ENCODE measurements at regions not wholly inside any gene's neighbourhood (a gene's known extent, or its start where the extent isn't known, plus 50 kb on each side); places are given as distances from the start of the nearest gene placed in this dataset.
A peak's percentile ranks its signal among the peaks of the same experiment; 100 is the strongest.
"Not testable (repeated sequence)": the region's sequence is repeated elsewhere in the genome, so short reads cannot be mapped to it uniquely, and the experiment has no call there.

- TF ChIP-seq EZH2phosphoT487 (conservative IDR thresholded peaks at IDR 0.05; ENCODE audit: low read length): no peak
- TF ChIP-seq, protein P1, sequence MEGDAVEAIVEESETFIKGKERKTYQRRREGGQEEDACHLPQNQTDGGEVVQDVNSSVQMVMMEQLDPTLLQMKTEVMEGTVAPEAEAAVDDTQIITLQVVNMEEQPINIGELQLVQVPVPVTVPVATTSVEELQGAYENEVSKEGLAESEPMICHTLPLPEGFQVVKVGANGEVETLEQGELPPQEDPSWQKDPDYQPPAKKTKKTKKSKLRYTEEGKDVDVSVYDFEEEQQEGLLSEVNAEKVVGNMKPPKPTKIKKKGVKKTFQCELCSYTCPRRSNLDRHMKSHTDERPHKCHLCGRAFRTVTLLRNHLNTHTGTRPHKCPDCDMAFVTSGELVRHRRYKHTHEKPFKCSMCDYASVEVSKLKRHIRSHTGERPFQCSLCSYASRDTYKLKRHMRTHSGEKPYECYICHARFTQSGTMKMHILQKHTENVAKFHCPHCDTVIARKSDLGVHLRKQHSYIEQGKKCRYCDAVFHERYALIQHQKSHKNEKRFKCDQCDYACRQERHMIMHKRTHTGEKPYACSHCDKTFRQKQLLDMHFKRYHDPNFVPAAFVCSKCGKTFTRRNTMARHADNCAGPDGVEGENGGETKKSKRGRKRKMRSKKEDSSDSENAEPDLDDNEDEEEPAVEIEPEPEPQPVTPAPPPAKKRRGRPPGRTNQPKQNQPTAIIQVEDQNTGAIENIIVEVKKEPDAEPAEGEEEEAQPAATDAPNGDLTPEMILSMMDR (IDR thresholded peaks at IDR 0.05; ENCODE audit: insufficient read depth, low read length, poor library complexity, severe bottlenecking): peak; percentile 30
- Histone ChIP-seq H3K4me2 (ENCODE audit: low read depth, low read length, poor library complexity, severe bottlenecking) (no peak overlapping the region), H4K20me1 (ENCODE audit: low read depth, low read length) (no peaks in the 10 kb centered on the region), H3K9me2 (replicated peaks; ENCODE audit: insufficient read depth, low read length) (no peaks in the 10 kb centered on the region), H3K9me3 (ENCODE audit: insufficient read depth, low read length) (no peaks in the 10 kb centered on the region), H3K36me3 (ENCODE audit: low read length) (no peaks in the 10 kb centered on the region), H3K4me3 (ENCODE audit: insufficient read depth, low read length, poor library complexity, severe bottlenecking) (no peak overlapping the region), H3F3A (ENCODE audit: insufficient read depth) (no peaks in the 10 kb centered on the region), H3K27ac (ENCODE audit: low read depth, low read length) (no peak overlapping the region), H2AFZ (ENCODE audit: low read depth, low read length, severe bottlenecking) (no peak overlapping the region), H3K79me2 (ENCODE audit: insufficient read depth, low read length) (no peaks in the 10 kb centered on the region), H3K9ac (ENCODE audit: low read length) (no peak overlapping the region), H3K27me3 (ENCODE audit: low read length) (no peaks in the 10 kb centered on the region)
Observed at GRCh38 chrX:27186671-27187070, 276.5 kb downstream of the PPP4R3C start.

DNA sequence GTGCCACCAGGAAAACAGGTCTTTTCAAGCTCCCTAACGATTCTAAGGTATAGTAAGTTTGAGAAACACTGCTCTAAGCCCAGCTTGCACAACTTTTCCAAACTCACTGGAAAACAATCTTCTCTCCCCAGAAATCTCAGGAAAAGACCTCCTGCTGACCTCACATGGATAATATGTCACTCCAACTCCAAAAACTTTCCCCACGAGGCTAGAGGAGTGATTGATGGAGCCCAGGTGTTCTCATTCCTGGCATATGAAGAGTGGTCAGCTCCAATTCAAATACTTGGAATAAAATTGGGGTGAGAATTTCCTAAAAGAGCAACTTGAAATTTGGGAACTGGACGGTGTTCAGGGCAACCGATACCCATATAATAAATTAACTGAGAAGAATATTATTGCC, 299.9 kb downstream of the PPP4R3C start:
- Histone ChIP-seq H4K20me1 (ENCODE audit: low read depth, low read length) (no peaks in the 10 kb centered on the region), H3K9ac (ENCODE audit: low read length) (no peak overlapping the region), H3K9me2 (replicated peaks; ENCODE audit: insufficient read depth, low read length) (no peaks in the 10 kb centered on the region)

DNA sequence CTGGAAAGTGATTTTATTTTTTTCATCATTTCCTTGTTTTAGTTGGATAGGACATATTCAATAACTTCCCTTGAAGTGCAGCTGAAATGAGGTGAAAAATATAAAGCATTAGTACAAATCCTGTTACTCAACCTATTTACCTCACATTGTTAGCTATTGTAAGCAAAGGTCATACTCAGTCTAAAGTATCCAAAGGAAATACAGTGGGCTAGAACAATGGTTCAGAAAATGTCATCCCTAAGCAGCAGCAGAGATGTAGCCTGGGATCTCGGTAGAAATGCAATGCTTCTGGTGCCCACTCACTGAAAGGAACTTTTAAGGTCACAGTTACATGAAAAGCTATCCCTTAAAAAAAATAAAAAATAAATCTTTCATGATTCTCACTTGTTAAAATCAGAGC, 300.6 kb downstream of the PPP4R3C start:
- Histone ChIP-seq H2AFZ (ENCODE audit: low read depth, low read length, severe bottlenecking) (no peak overlapping the region), H3K36me3 (ENCODE audit: low read length) (no peaks in the 10 kb centered on the region), H4K20me1 (ENCODE audit: low read depth, low read length) (no peaks in the 10 kb centered on the region), H3K79me2 (ENCODE audit: insufficient read depth, low read length) (no peaks in the 10 kb centered on the region), H3K4me2 (ENCODE audit: low read depth, low read length, poor library complexity, severe bottlenecking) (no peak overlapping the region), H3F3A (ENCODE audit: insufficient read depth) (no peaks in the 10 kb centered on the region), H3K9ac (ENCODE audit: low read length) (no peak overlapping the region), H3K4me3 (ENCODE audit: insufficient read depth, low read length, poor library complexity, severe bottlenecking) (no peak overlapping the region), H3K27me3 (ENCODE audit: low read length) (no peaks in the 10 kb centered on the region), H3K9me2 (replicated peaks; ENCODE audit: insufficient read depth, low read length) (no peaks in the 10 kb centered on the region), H3K27ac (ENCODE audit: low read depth, low read length) (no peak overlapping the region), H3K9me3 (ENCODE audit: insufficient read depth, low read length) (no peaks in the 10 kb centered on the region)
- TF ChIP-seq, protein P1 (IDR thresholded peaks at IDR 0.05; ENCODE audit: insufficient read depth, low read length, poor library complexity, severe bottlenecking): no peak
- no peak for TF ChIP-seq EZH2phosphoT487 (conservative IDR thresholded peaks at IDR 0.05; ENCODE audit: low read length)

More for the DNA sequence above, 299.9 kb downstream of the PPP4R3C start:
- Histone ChIP-seq H3K79me2 (ENCODE audit: insufficient read depth, low read length) (no peaks in the 10 kb centered on the region), H3K27me3 (ENCODE audit: low read length) (no peaks in the 10 kb centered on the region), H3K36me3 (ENCODE audit: low read length) (no peaks in the 10 kb centered on the region), H3K4me3 (ENCODE audit: insufficient read depth, low read length, poor library complexity, severe bottlenecking) (no peak overlapping the region), H3K27ac (ENCODE audit: low read depth, low read length) (no peak overlapping the region), H3K9me3 (ENCODE audit: insufficient read depth, low read length) (no peaks in the 10 kb centered on the region), H3K4me2 (ENCODE audit: low read depth, low read length, poor library complexity, severe bottlenecking) (no peak overlapping the region), H2AFZ (ENCODE audit: low read depth, low read length, severe bottlenecking) (no peak overlapping the region), H3F3A (ENCODE audit: insufficient read depth) (no peaks in the 10 kb centered on the region)
- TF ChIP-seq EZH2phosphoT487 (conservative IDR thresholded peaks at IDR 0.05; ENCODE audit: low read length): no peak
- TF ChIP-seq, protein P1 (IDR thresholded peaks at IDR 0.05; ENCODE audit: insufficient read depth, low read length, poor library complexity, severe bottlenecking): no peak

DNA sequence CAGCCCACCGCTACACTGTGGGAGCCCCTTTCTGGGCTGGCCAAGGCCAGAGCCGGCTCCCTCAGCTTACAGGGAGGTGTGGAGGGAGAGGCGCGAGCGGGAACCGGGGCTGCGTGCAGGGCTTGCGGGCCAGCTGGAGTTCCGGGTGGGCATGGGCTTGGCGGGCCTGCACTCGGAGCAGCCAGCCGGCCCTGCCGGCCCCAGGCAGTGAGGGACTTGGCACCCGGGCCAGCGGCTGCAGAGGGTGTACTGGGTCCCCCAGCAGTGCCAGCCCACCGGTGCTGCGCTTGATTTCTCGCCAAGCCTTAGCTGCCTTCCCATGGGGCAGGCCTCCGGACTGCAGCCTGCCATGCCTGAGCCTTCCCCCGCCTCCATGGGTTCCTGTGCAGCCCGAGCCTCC, 306.2 kb downstream of the PPP4R3C start:
- H3K4me2 ChIP-seq (ENCODE audit: low read depth, low read length, poor library complexity, severe bottlenecking); H3F3A ChIP-seq (ENCODE audit: insufficient read depth); H3K27me3 ChIP-seq (ENCODE audit: low read length); H3K9me3 ChIP-seq (ENCODE audit: insufficient read depth, low read length); H3K9ac ChIP-seq (ENCODE audit: low read length); H3K79me2 ChIP-seq (ENCODE audit: insufficient read depth, low read length); H3K27ac ChIP-seq (ENCODE audit: low read depth, low read length); H3K36me3 ChIP-seq (ENCODE audit: low read length); H3K4me3 ChIP-seq (ENCODE audit: insufficient read depth, low read length, poor library complexity, severe bottlenecking); H4K20me1 ChIP-seq (ENCODE audit: low read depth, low read length); H2AFZ ChIP-seq (ENCODE audit: low read depth, low read length, severe bottlenecking); H3K9me2 ChIP-seq (replicated peaks; ENCODE audit: insufficient read depth, low read length): not testable (repeated sequence)

Measured in SU-DHL-6 (cell line).